GM21737 (cell line): ENCODE measurements at regions not wholly inside any gene's neighbourhood (a gene's known extent, or its start where the extent isn't known, plus 50 kb on each side); places are given as distances from the start of the nearest gene placed in this dataset.

Experiments used
- ATAC-seq: cut with Tn5 transposase; IDR thresholded peaks from one replicate; pipeline ENCODE4 v1.9.1; 2021; ENCODE audit warnings: mild to moderate bottlenecking, moderate library complexity; ENCODE audit not compliant: unreplicated experiment

- no peak for ATAC-seq
These were observed 195.2 kb downstream of the KDR start for GRCh38 chr4:54930226-54930625.

- no peak for ATAC-seq
These were observed 195.9 kb downstream of the KDR start for GRCh38 chr4:54929459-54929858.

GRCh38 chr4:54924891-54925290 lies 200.5 kb downstream of the KDR start:
- ATAC-seq, result no peak

- ATAC-seq, result no peak
These were observed 210.1 kb downstream of the KDR start for GRCh38 chr4:54915276-54915675.

GRCh38 chr4:54914781-54915180 lies 210.6 kb downstream of the KDR start:
- no peak for ATAC-seq

- no peak for ATAC-seq
These were observed 211.5 kb downstream of the KDR start for GRCh38 chr4:54913751-54914526.

GRCh38 chr4:54912155-54912554 lies 213.2 kb downstream of the KDR start:
- no peak for ATAC-seq

- ATAC-seq, result no peak
These were observed 215.4 kb downstream of the KDR start for GRCh38 chr4:54909961-54910360.

- no peak for ATAC-seq
These were observed 216.6 kb downstream of the KDR start for GRCh38 chr4:54908763-54909162.

- no peak for ATAC-seq
These were observed 220.4 kb downstream of the KDR start for GRCh38 chr4:54904953-54905352.

GRCh38 chr4:54902976-54903375 lies 222.4 kb downstream of the KDR start:
- no peak for ATAC-seq

GRCh38 chr4:54902271-54902670 lies 223.1 kb downstream of the KDR start:
- ATAC-seq, result no peak

- ATAC-seq, result no peak
These were observed 224.2 kb downstream of the KDR start for GRCh38 chr4:54901202-54901601.

- no peak for ATAC-seq
These were observed 226.6 kb downstream of the KDR start for GRCh38 chr4:54898656-54899340.

- ATAC-seq, result no peak
These were observed 227.3 kb downstream of the KDR start for GRCh38 chr4:54898056-54898562.

GRCh38 chr4:54897590-54897989 lies 227.8 kb downstream of the KDR start:
- ATAC-seq, result no peak

GRCh38 chr4:54882616-54883015 lies 224.9 kb downstream of the KIT start:
- no peak for ATAC-seq

GRCh38 chr4:54879576-54879975 lies 221.8 kb downstream of the KIT start:
- ATAC-seq, result no peak

- no peak for ATAC-seq
These were observed 219.2 kb downstream of the KIT start for GRCh38 chr4:54877006-54877405.

GRCh38 chr4:54872261-54872660 lies 214.5 kb downstream of the KIT start:
- ATAC-seq, result no peak

GRCh38 chr4:54863571-54864255 lies 206.0 kb downstream of the KIT start:
- ATAC-seq, result no peak

- no peak for ATAC-seq
These were observed 203.4 kb downstream of the KIT start for GRCh38 chr4:54861201-54861600.
